Skeletal muscle tissue (tissue), 3 donors: ENCODE measurements at regions not wholly inside any gene's neighbourhood (a gene's known extent, or its start where the extent isn't known, plus 50 kb on each side); places are given as distances from the start of the nearest gene placed in this dataset.
A peak's percentile ranks its signal among the peaks of the same experiment; 100 is the strongest.
"Not testable (repeated sequence)": the region's sequence is repeated elsewhere in the genome, so short reads cannot be mapped to it uniquely, and the experiment has no call there.

Source experiments
- H3K27ac ChIP-seq: one replicate; pipeline ENCODE4 v1.7.0; 2013; ENCODE audit warnings: mild to moderate bottlenecking, low read depth, low read length, inconsistent platforms
- H3K27me3 ChIP-seq, 3 donors: one replicate each; pipeline ENCODE4 v1.7.0; 2013; ENCODE audit warnings: low read length in 3 of 3; ENCODE audit not compliant: control insufficient read depth in 3 of 3, insufficient read depth in 3 of 3
- H3K36me3 ChIP-seq, 3 donors: one replicate each; pipeline ENCODE4 v1.7.0; 2013; ENCODE audit warnings: low read length in 3 of 3; ENCODE audit not compliant: control insufficient read depth in 3 of 3, insufficient read depth in 3 of 3
- H3K4me1 ChIP-seq, 3 donors: one replicate each; pipeline ENCODE4 v1.7.0; 2013; ENCODE audit warnings: low read length in 3 of 3, mild to moderate bottlenecking in 3 of 3; ENCODE audit not compliant: control insufficient read depth in 3 of 3, insufficient read depth in 3 of 3
- H3K4me3 ChIP-seq, 3 donors: one replicate each; pipeline ENCODE4 v1.7.0; 2013; ENCODE audit warnings: low read length in 3 of 3
- H3K9ac ChIP-seq, 3 donors: one replicate each; pipeline ENCODE4 v1.7.0; 2013; ENCODE audit warnings: low read length in 3 of 3, mild to moderate bottlenecking in 3 of 3, moderate library complexity in 2 of 3, low read depth in 1 of 3
- H3K9me3 ChIP-seq, 3 donors: one replicate each; pipeline ENCODE4 v1.7.0; 2013; ENCODE audit warnings: low read length in 3 of 3; ENCODE audit not compliant: control insufficient read depth in 3 of 3
- donor health status: Osteomylitis.

DNA sequence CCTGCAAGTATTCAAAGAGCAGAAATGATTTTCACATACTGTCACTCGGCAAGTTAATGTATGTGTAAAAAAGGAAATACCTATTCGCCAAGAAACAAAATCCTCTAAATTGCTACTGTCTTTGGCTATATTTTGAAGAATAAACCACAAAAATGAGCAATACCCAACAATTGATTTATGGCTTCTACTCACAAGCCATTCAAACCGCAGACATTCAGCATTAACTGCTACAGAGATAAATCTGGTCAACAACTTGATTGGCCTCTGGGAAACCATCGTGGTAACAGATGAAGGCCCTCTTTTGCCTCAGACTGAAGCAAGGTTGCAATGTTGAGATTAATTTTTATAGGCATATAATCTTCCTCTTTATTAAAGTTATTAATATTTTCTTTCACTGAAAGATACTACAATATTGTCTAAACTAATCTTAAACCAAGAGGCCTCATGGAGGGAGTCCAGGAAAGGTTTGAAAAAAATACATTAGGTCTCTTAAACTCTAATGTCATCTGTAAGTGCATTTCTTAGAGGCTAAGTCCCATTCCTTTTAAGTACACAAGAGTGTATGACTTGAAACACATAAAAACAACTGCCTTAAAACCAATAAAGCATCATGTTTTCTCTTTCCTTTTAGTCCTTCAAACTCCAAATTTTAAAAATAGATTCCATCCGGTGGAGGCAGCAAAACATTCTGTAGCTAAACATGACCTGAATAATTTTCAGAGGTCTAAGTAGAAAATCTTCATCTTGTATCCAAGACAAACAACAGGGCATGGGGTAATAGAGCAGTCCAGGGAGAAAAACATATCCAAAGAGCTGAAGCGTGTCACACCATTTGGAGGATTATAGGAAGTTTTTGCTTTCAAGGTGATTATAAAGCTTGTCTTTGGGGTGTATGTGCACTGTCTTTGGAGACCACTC is 162.4 kb upstream of the TGFBR2 start:
- peaks cover 0 to 7% (median 5%) of the 10 kb centered on the region in 3 donors for H3K4me1 ChIP-seq
- H3K27ac ChIP-seq = no peak overlapping the region

DNA sequence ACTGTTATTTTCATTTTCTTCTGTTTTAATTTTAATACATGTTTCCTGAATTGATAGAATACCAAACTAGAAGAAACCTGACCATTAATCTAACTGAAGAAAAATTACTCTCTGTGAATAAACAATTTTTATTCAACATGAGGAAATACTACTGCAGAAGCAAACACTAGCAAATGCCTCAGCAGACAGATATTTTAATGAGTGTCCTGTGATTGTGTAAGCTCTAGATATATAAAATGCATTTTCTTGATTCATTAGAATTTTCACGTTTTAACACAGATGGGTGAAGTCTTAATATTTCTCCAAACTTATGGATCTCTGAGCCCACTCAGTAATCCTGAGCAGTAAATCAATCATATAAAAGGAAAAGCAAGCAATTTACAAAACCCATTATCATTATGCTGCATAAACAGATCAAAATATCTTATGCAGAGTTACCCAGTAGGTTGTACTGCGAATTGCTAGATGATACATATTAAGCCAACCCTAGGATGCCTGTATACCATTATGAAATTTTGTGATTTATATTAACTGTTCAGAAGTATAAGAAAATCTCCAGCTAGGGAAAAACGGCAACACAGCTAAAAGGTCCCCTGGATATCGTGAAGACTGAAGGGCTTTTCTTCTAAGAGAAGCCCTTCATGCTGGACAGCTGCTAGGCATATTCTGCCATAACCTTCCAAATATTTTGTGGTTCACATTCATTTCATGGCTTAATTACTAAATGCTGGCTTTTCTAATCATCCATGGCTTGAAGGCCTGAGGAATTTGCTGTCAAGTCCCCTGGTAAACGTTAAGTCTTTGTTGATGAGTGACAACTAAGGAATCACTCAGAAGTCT is 157.7 kb upstream of the TGFBR2 start:
- no peaks in the 10 kb centered on the region for H3K4me1 ChIP-seq
- H3K36me3 ChIP-seq = no peaks in the 10 kb centered on the region
- H3K27me3 ChIP-seq = no peaks in the 10 kb centered on the region
- H3K4me3 ChIP-seq = no peak overlapping the region
- H3K27ac ChIP-seq = no peak overlapping the region
- no peak overlapping the region for H3K9ac ChIP-seq
- no peaks in the 10 kb centered on the region for H3K9me3 ChIP-seq

More for the DNA sequence above, 162.4 kb upstream of the TGFBR2 start:
- Histone ChIP-seq H3K9ac (no peak overlapping the region), H3K9me3 (no peaks in the 10 kb centered on the region), H3K4me3 (no peak overlapping the region), H3K27me3 (no peaks in the 10 kb centered on the region), H3K36me3 (no peaks in the 10 kb centered on the region)

DNA sequence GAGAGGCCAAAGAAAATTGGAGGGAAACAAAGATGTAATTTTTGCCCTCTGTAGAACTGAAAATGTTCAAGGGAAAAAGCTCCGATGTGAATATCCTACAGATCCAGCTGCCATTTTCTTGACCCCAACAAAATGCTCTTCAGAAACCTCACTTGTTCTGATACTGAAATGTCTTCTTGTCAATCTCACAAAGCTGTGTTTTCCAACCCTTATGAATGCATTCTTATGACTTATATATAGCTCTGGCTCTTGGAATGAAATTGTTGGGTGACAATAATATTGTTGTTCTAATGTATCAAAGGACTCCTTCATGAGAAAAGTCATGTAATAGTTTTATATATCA is 157.1 kb upstream of the TGFBR2 start:
- H3K4me1 ChIP-seq = no peaks in the 10 kb centered on the region
- H3K27ac ChIP-seq = no peak overlapping the region
- no peaks in the 10 kb centered on the region for H3K9me3 ChIP-seq
- H3K36me3 ChIP-seq = no peaks in the 10 kb centered on the region
- H3K9ac ChIP-seq = no peak overlapping the region
- H3K4me3 ChIP-seq = no peak overlapping the region
- no peaks in the 10 kb centered on the region for H3K27me3 ChIP-seq

DNA sequence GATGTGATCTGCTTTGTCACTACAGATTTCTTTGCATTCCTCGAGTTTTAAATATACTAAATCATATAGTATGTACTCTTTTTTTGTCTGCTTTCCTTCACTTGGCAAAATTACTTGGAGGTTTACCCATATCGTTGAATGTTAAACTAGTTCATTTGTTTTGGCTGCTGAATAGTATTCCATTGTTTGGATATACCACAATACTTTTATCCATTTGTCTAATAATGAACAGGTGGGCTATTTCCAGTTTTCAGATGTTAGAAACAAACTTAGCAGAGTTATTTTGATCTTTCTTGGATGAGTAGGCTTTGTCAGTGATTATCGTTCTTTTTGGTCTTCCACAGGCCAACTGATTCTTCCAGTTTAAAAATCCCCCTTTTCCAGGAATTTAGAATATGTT is 154.0 kb upstream of the TGFBR2 start:
- Histone ChIP-seq H3K36me3 (no peaks in the 10 kb centered on the region), H3K27ac (no peak overlapping the region), H3K9ac (no peak overlapping the region), H3K27me3 (no peaks in the 10 kb centered on the region), H3K4me3 (no peak overlapping the region), H3K9me3 (no peaks in the 10 kb centered on the region), H3K4me1 (no peaks in the 10 kb centered on the region)

DNA sequence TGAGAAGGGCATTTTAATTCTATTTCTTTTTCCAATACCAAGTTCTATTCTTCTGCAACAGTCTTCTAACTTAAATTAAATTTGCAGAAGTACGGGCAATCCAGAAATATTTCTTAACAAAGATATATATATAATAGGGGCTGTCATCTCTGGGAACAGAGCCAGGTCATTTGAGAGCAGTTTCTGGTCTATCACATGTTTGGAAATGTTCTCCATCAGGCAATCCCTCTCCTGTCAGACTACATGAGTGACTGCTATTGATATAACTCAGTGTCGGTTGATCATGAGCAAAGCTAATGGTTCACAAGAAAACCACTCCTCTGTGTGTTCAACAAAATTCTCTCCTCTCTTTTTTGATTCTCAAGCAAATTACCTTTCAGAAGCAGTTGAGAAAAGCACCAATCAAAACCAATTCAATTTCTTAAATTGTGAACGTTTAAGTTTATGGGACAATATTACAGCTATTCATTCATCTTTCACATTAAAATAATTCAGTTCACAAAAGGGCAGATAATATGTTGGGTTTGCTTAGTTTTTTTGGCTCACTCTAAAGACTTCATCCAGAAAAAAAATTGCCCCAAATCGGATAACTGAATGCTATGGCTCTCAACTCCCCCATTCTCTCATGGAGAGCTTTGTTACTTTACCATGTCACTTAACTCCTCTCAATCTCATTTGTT is 152.9 kb upstream of the TGFBR2 start:
- Histone ChIP-seq H3K9ac (no peak overlapping the region), H3K36me3 (no peaks in the 10 kb centered on the region), H3K27me3 (no peaks in the 10 kb centered on the region), H3K4me1 (no peaks in the 10 kb centered on the region), H3K27ac (no peak overlapping the region), H3K9me3 (no peaks in the 10 kb centered on the region), H3K4me3 (no peak overlapping the region)

DNA sequence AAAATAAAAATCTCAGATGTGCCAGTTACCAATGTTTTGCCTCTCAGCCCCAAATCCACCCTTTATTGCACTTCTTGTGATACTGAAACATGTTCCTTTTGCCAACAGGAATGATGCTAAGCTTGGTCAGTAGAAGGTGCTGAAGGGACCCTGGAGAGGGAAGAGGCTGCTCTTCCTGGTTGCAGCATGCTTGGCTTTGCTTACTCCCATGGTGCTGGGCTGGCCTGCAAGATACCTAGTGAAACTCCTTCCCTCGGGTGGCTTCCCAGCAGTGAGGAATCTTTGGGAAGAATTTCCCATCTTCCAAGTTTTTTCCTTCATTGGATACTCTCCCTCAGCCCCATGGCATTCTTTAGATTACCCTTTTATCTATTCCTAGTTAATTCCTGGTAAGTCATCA is 151.8 kb upstream of the TGFBR2 start:
- Histone ChIP-seq H3K27me3 (no peaks in the 10 kb centered on the region), H3K4me1 (no peaks in the 10 kb centered on the region), H3K9me3 (peaks cover 0 to 5% (median 0%) of the 10 kb centered on the region in 3 donors)

DNA sequence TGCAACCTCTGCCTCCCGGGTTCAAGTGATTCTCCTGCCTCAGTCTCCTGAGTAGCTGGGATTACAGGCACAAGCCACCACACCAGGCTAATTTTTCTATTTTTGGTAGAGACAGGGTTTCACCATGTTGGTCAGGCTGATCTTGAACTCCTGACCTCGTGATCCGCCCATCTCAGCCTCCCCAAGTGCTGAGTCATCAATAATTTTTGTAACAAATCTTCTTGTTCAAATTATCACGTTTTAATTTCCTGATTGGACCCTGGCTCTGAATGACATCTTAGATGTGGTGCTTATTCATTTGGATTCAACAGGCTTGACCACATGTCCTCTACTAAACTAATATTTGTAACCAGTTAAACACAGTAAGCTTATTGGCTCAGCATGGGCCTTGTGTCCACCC is 151.3 kb upstream of the TGFBR2 start:
- H3K27me3 ChIP-seq, H3K4me3 ChIP-seq, H3K36me3 ChIP-seq, H3K4me1 ChIP-seq, H3K9me3 ChIP-seq, H3K9ac ChIP-seq: not testable (repeated sequence)
- H3K27ac ChIP-seq = peak overlapping the region; percentile 42

More for the DNA sequence above, 151.8 kb upstream of the TGFBR2 start:
- Histone ChIP-seq H3K9ac (no peak overlapping the region), H3K36me3 (no peaks in the 10 kb centered on the region), H3K27ac (no peak overlapping the region), H3K4me3 (no peak overlapping the region)

DNA sequence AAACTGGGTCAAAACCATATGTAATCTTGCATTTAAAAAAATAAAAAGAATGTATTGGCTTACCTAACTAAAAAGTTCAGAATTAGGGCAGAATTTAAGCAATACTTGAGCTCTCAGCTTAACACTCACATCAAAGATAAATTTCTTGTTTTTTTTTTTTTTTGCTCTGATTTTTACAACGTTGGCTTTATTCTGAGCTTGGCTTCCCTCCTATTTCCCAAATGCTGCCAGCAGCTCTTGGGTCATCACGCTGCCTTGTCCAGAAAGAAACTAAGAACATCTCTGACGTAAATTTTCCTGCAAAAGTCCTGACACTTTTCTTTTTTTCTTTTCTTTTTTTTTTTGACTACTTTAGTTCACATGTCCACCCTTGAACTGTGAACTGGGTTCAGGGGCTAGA is 150.6 kb upstream of the TGFBR2 start:
- H3K4me3 ChIP-seq = no peak overlapping the region
- H3K27ac ChIP-seq = peak overlapping the region; percentile 52
- no peaks in the 10 kb centered on the region for H3K4me1 ChIP-seq
- H3K9me3 ChIP-seq = peaks cover 0 to 5% (median 0%) of the 10 kb centered on the region in 3 donors
- no peak overlapping the region for H3K9ac ChIP-seq
- H3K27me3 ChIP-seq = no peaks in the 10 kb centered on the region
- no peaks in the 10 kb centered on the region for H3K36me3 ChIP-seq

DNA sequence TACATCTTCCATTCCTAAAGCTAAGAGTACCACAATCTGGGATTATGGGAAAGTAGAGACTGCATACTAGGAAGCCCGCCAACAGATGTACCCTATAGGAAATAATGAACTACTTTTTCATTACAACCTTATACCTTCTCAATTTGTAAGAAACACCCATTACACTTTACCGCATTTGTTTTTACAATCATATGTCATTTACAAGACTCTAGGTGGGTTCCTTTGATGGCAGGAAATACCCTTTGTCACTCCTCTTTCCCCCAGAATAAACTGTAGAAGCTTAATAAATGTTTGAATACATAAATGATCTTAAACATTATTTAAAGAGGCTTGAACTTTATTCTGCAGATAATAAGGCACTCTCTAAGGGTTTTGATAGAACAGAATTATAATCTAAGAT is 150.1 kb upstream of the TGFBR2 start:
- H3K9ac ChIP-seq = no peak overlapping the region
- no peaks in the 10 kb centered on the region for H3K27me3 ChIP-seq
- no peaks in the 10 kb centered on the region for H3K4me1 ChIP-seq
- H3K4me3 ChIP-seq = no peak overlapping the region
- peaks cover 0 to 5% (median 0%) of the 10 kb centered on the region in 3 donors for H3K9me3 ChIP-seq
- H3K36me3 ChIP-seq = no peaks in the 10 kb centered on the region
- H3K27ac ChIP-seq = peak overlapping the region; percentile 52
